GM12891 (cell line): ENCODE measurements at regions not wholly inside any gene's neighbourhood (a gene's known extent, or its start where the extent isn't known, plus 50 kb on each side); places are given as distances from the start of the nearest gene placed in this dataset.
"Not testable (repeated sequence)": the region's sequence is repeated elsewhere in the genome, so short reads cannot be mapped to it uniquely, and the experiment has no call there.

Experiments used
- DNase-seq: peaks from one replicate; pipeline ENCODE4 v3.0.0; 2011; ENCODE audit warnings: low spot score; ENCODE audit not compliant: insufficient read length
- FAIRE-seq: peaks from 2 replicates; lab custom pipeline; 2011; peaks lifted over from hg19 to GRCh38; lab: Jason Lieb, UNC
- PAX5 ChIP-seq: IDR thresholded peaks from 2 replicates; pipeline ENCODE4 v1.6.1; 2011; ENCODE audit warnings: low read length, moderate library complexity, mild to moderate bottlenecking; ENCODE audit not compliant: insufficient read depth, severe bottlenecking
- POLR2A ChIP-seq: IDR thresholded peaks from 2 replicates; pipeline ENCODE4 v1.6.1; 2011; ENCODE audit warnings: low read depth, low read length, control low read depth
- POLR2AphosphoS5 ChIP-seq: IDR thresholded peaks from 2 replicates; pipeline ENCODE4 v1.6.1; 2011; ENCODE audit warnings: low read depth, low read length, control low read depth
- POU2F2 ChIP-seq: IDR thresholded peaks from 2 replicates; pipeline ENCODE4 v1.6.1; 2011; ENCODE audit warnings: low read depth, mild to moderate bottlenecking, control low read depth, low read length, moderate library complexity
- SPI1 ChIP-seq: IDR thresholded peaks from 2 replicates; pipeline ENCODE4 v1.6.1; 2011; ENCODE audit warnings: low read depth, low read length, control low read depth
- TAF1 ChIP-seq: IDR thresholded peaks from 2 replicates; pipeline ENCODE4 v1.6.1; 2011; ENCODE audit warnings: low read depth, low read length, control low read depth

- TF ChIP-seq SPI1: no peak
- TF ChIP-seq POLR2AphosphoS5: no peak
- TF ChIP-seq TAF1: no peak
- no peak for TF ChIP-seq POLR2A
- TF ChIP-seq POU2F2: no peak
- no peak for TF ChIP-seq PAX5
- DNase-seq: no peak
- no peak for FAIRE-seq
Measured at GRCh38 chr14:27267876-27268275, 670.0 kb upstream of the NOVA1 start.

- FAIRE-seq (no peak), DNase-seq (no peak)
- no peak for TF ChIP-seq POU2F2
- no peak for TF ChIP-seq TAF1
- TF ChIP-seq PAX5: no peak
- no peak for TF ChIP-seq POLR2AphosphoS5
- TF ChIP-seq POLR2A: no peak
- no peak for TF ChIP-seq SPI1
Measured at GRCh38 chr14:27270716-27271115, 672.9 kb upstream of the NOVA1 start.

GRCh38 chr14:27278341-27278740 is 680.5 kb upstream of the NOVA1 start:
- TF ChIP-seq POLR2AphosphoS5 (no peak), TAF1 (no peak), POU2F2 (no peak), PAX5 (no peak), SPI1 (no peak), POLR2A (no peak)
- DNase-seq (no peak), FAIRE-seq (no peak)

- FAIRE-seq: no peak
- DNase-seq: no peak
- TF ChIP-seq PAX5 (no peak), POU2F2 (no peak), POLR2AphosphoS5 (no peak), TAF1 (no peak), POLR2A (no peak), SPI1 (no peak)
Measured at GRCh38 chr14:27305441-27305945, 707.7 kb upstream of the NOVA1 start.

GRCh38 chr14:27312730-27313129 is 714.9 kb upstream of the NOVA1 start:
- not testable (repeated sequence) for FAIRE-seq

GRCh38 chr14:27314231-27314630 is 716.4 kb upstream of the NOVA1 start:
- no peak for FAIRE-seq
- no peak for DNase-seq
- TF ChIP-seq PAX5 (no peak), POLR2AphosphoS5 (no peak), TAF1 (no peak), POLR2A (no peak), SPI1 (no peak), POU2F2 (no peak)

More at GRCh38 chr14:27312730-27313129, 714.9 kb upstream of the NOVA1 start:
- not testable (repeated sequence) for DNase-seq

- TF ChIP-seq TAF1 (no peak), POLR2AphosphoS5 (no peak), SPI1 (no peak), POLR2A (no peak), POU2F2 (no peak), PAX5 (no peak)
- DNase-seq: no peak
- no peak for FAIRE-seq
Measured at GRCh38 chr14:27315477-27315876, 717.6 kb upstream of the NOVA1 start.

- no peak for TF ChIP-seq PAX5
- FAIRE-seq (no peak), DNase-seq (no peak)
Measured at GRCh38 chr14:27315947-27316346, 718.1 kb upstream of the NOVA1 start.

GRCh38 chr14:27318774-27319420 is 721.1 kb upstream of the NOVA1 start:
- no peak for TF ChIP-seq POU2F2
- no peak for TF ChIP-seq POLR2AphosphoS5
- no peak for TF ChIP-seq TAF1
- no peak for TF ChIP-seq PAX5
- no peak for TF ChIP-seq POLR2A
- no peak for TF ChIP-seq SPI1
- DNase-seq (no peak), FAIRE-seq (no peak)

- DNase-seq: no peak
Measured at GRCh38 chr14:27320261-27320660, 722.4 kb upstream of the NOVA1 start.

More at GRCh38 chr14:27320261-27320660, 722.4 kb upstream of the NOVA1 start:
- FAIRE-seq: no peak
- TF ChIP-seq POLR2A (no peak), POLR2AphosphoS5 (no peak), PAX5 (no peak), POU2F2 (no peak), TAF1 (no peak), SPI1 (no peak)
